Endothelial cell of umbilical vein (primary cell): ENCODE measurements at regions not wholly inside any gene's neighbourhood (a gene's known extent, or its start where the extent isn't known, plus 50 kb on each side); places are given as distances from the start of the nearest gene placed in this dataset.

Source experiments
- BruUV-seq: library from RNA; stranded (reverse); fragments of 400-500 nt; replicated peaks from 2 replicates; lab custom pipeline; 2021; lab: Mats Ljungman, UMichigan
- CTCF ChIA-PET: fragments of 300-600, 350-600 bp; sonication (Branson Sonifier 250); formaldehyde crosslinking; loops from one replicate; lab custom pipeline; 2021; ENCODE audit warnings: antibody characterized with exemption, inconsistent platforms; lab: Charles Lee
- POLR2A ChIA-PET: fragments of 300-600, 350-600 bp; sonication (Branson Sonifier 250); formaldehyde crosslinking; loops from one replicate; lab custom pipeline; 2021; ENCODE audit warnings: antibody characterized with exemption, inconsistent platforms; lab: Charles Lee
- DNase-seq: peaks from one replicate; pipeline ENCODE4 v3.0.0-alpha.2; 2011; ENCODE audit warnings: low read depth, low spot score
- FAIRE-seq: peaks from 2 replicates; lab custom pipeline; 2011; peaks lifted over from hg19 to GRCh38; lab: Jason Lieb, UNC
- H2AFZ ChIP-seq: 2 replicates; pipeline ENCODE4 v1.6.0; 2012; ENCODE audit warnings: low read depth, low read length, control low read depth, inconsistent platforms
- H3K27ac ChIP-seq: 2 replicates; pipeline ENCODE4 v1.5.1; 2011; ENCODE audit warnings: low read depth, mild to moderate bottlenecking, control low read depth, low read length, moderate library complexity; ENCODE audit not compliant: insufficient read depth
- H3K27me3 ChIP-seq, 2 experiments: 2 replicates each; pipeline versions ENCODE4 v1.6.0 to v1.6.1; 2011; ENCODE audit warnings: low read length in 2 of 2, mixed read lengths in 1 of 2; ENCODE audit not compliant: control insufficient read depth in 2 of 2, insufficient read depth in 2 of 2
- H3K36me3 ChIP-seq, 2 experiments: 2 replicates in 1 of 2; 3 replicates in 1 of 2; pipeline ENCODE4 v1.5.1; 2011; ENCODE audit warnings: low read length in 2 of 2, mild to moderate bottlenecking in 1 of 2, moderate library complexity in 1 of 2; ENCODE audit not compliant: control insufficient read depth in 2 of 2, insufficient read depth in 2 of 2; ENCODE audit errors: extremely low read depth in 1 of 2
- H3K4me1 ChIP-seq: 3 replicates; pipeline ENCODE4 v1.5.1; 2011; ENCODE audit warnings: mild to moderate bottlenecking, low read length; ENCODE audit not compliant: control insufficient read depth, insufficient read depth; ENCODE audit errors: extremely low read depth
- H3K4me2 ChIP-seq: 2 replicates; pipeline ENCODE4 v1.6.1; 2011; ENCODE audit warnings: low read length, control low read depth, mixed read lengths; ENCODE audit not compliant: insufficient read depth
- H3K4me3 ChIP-seq, 3 experiments: fragments of 200-600 bp in 1 of 3; sonication (generic), shearing (Covaris generic) in 1 of 3; replicated peaks in 1 of 3; 2 replicates each; pipeline ENCODE4 v1.5.1; 2011 to 2016; ENCODE audit warnings: control low read depth in 3 of 3, low read length in 3 of 3, mild to moderate bottlenecking in 2 of 3, inconsistent platforms in 1 of 3, low read depth in 1 of 3, moderate library complexity in 1 of 3; ENCODE audit not compliant: insufficient read depth in 1 of 3
- H3K79me2 ChIP-seq: 2 replicates; pipeline ENCODE4 v1.6.0; 2012; ENCODE audit warnings: low read length, inconsistent platforms; ENCODE audit not compliant: control insufficient read depth, insufficient read depth
- H3K9ac ChIP-seq: replicated peaks from 2 replicates; pipeline ENCODE3; 2011; ENCODE audit warnings: low read length, control low read depth; ENCODE audit not compliant: insufficient read depth; ENCODE audit errors: extremely low read depth
- H3K9me1 ChIP-seq: replicated peaks from 3 replicates; pipeline ENCODE4 v1.6.0; 2011; ENCODE audit warnings: mild to moderate bottlenecking, low read length; ENCODE audit not compliant: control insufficient read depth, insufficient read depth; ENCODE audit errors: extremely low read depth
- H3K9me3 ChIP-seq: replicated peaks from 2 replicates; pipeline ENCODE4 v1.5.1; 2012; ENCODE audit warnings: low read length, inconsistent platforms; ENCODE audit not compliant: control insufficient read depth, insufficient read depth
- H4K20me1 ChIP-seq: replicated peaks from 2 replicates; pipeline ENCODE3; 2011; ENCODE audit warnings: mild to moderate bottlenecking, low read length; ENCODE audit not compliant: control insufficient read depth, insufficient read depth; ENCODE audit errors: extremely low read depth
- CTCF ChIP-seq, 2 donors: IDR thresholded peaks; 1 replicate in 1 of 2; 2 replicates in 1 of 2; pipeline ENCODE4 v1.5.1; 2011; ENCODE audit warnings: low read length in 2 of 2, mild to moderate bottlenecking in 2 of 2, moderate library complexity in 2 of 2, control low read depth in 1 of 2, inconsistent platforms in 1 of 2, low read depth in 1 of 2; ENCODE audit not compliant: insufficient read depth in 1 of 2; ENCODE audit errors: extremely low read depth in 1 of 2
- EZH2 ChIP-seq: IDR thresholded peaks from 2 replicates; pipeline ENCODE4 v1.6.1; 2012; ENCODE audit warnings: borderline replicate concordance, low read depth, mild to moderate bottlenecking, moderate library complexity, low read length, inconsistent platforms; ENCODE audit not compliant: severe bottlenecking
- FOS ChIP-seq: IDR thresholded peaks from 2 replicates; pipeline ENCODE4 v1.6.1; 2011; ENCODE audit warnings: mild to moderate bottlenecking, low read length, moderate library complexity, borderline replicate concordance; ENCODE audit not compliant: insufficient read depth
- GATA2 ChIP-seq: IDR thresholded peaks from 2 replicates; pipeline ENCODE4 v1.7.0; 2011; ENCODE audit warnings: low read depth, mild to moderate bottlenecking, moderate library complexity, mixed read lengths, low read length; ENCODE audit not compliant: insufficient read length, insufficient read depth
- JUN ChIP-seq: IDR thresholded peaks from 2 replicates; pipeline ENCODE4 v1.6.1; 2011; ENCODE audit warnings: borderline replicate concordance, low read depth; ENCODE audit not compliant: insufficient read length, insufficient read depth
- MYC ChIP-seq: IDR thresholded peaks from one replicate; pipeline ENCODE4 v1.6.1; 2011; ENCODE audit warnings: mild to moderate bottlenecking, low read depth, low read length
- POLR2A ChIP-seq: IDR thresholded peaks from 2 replicates; pipeline ENCODE4 v1.6.1; 2012; ENCODE audit warnings: low read depth, mild to moderate bottlenecking, control low read depth, low read length
- POLR2AphosphoS5 ChIP-seq: IDR thresholded peaks from 2 replicates; pipeline ENCODE4 v1.6.1; 2012; ENCODE audit warnings: low read depth, mild to moderate bottlenecking, control low read depth, low read length, moderate library complexity; ENCODE audit not compliant: insufficient read depth
- dilution Hi-C: fragments of 300-500 bp; cut with MboI; formaldehyde crosslinking; loops from one replicate; pipeline ENCODE4 v1.15.0; 2019; ENCODE audit warnings: low sequenced_read_pairs; ENCODE audit not compliant: extremely low pct_ligation_motif_present
- intact Hi-C: fragments of 100-400 bp; cut with micrococcal nuclease; formaldehyde crosslinking; loops from one replicate; pipeline ENCODE4 v1.10.0; 2022
- TF ChIP-seq, protein P1 (sequence below): IDR thresholded peaks from 2 replicates; pipeline ENCODE4 v1.6.1; 2011; ENCODE audit not compliant: insufficient read depth, insufficient read length

DNA sequence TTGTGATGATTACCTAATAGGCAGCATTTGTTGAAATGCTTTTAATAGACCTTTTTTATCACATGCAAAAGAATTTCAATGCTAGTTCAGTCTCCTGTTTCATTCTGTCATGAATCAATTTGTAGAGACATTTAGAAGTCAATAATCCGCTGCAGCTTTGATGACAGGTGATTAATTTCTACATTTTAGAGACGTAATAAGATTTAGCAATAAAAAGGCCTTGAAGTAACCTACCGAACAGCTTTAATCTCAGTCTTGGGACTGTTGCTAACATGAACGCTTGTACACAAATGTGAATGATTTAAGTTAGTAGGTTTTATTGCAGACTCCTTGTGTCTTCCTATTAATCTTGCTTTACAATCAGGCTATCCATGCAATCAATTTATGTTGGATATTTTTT lies 186.5 kb downstream of the MZT1 start:
- no peak overlapping the region for H2AFZ ChIP-seq
- H3K9me3 ChIP-seq = no peaks in the 10 kb centered on the region
- no peak overlapping the region for H3K4me3 ChIP-seq
- H3K36me3 ChIP-seq = no peaks in the 10 kb centered on the region
- dilution Hi-C loops = no loop called here
- no TSS peak for BruUV-seq
- H3K27ac ChIP-seq = no peak overlapping the region
- peaks cover 0 to 2% of the 10 kb centered on the region in 2 experiments for H3K27me3 ChIP-seq
- FAIRE-seq (no peak), DNase-seq (no peak)
- intact Hi-C loops = no loop called here
- H3K79me2 ChIP-seq = no peaks in the 10 kb centered on the region
- no peaks in the 10 kb centered on the region for H3K4me1 ChIP-seq
- no peak overlapping the region for H3K9ac ChIP-seq
- no peaks in the 10 kb centered on the region for H4K20me1 ChIP-seq
- POLR2A ChIA-PET = no interaction called here
- no peak overlapping the region for H3K4me2 ChIP-seq
- H3K9me1 ChIP-seq = no peaks in the 10 kb centered on the region
- CTCF ChIA-PET = no interaction called here
- TF ChIP-seq JUN (no peak), GATA2 (no peak), POLR2AphosphoS5 (no peak), FOS (no peak), POLR2A (no peak), CTCF (IDR thresholded peaks at IDR 0.05; ENCODE audit: extremely low read depth in 1 of 2, insufficient read depth in 1 of 2, low read depth in 1 of 2, low read length in 2 of 2) (no peak), EZH2 (no peak), MYC (no peak)
- TF ChIP-seq, protein P1, sequence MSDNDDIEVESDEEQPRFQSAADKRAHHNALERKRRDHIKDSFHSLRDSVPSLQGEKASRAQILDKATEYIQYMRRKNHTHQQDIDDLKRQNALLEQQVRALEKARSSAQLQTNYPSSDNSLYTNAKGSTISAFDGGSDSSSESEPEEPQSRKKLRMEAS = no peak
